GDM1 (cell line): ENCODE measurements at regions not wholly inside any gene's neighbourhood (a gene's known extent, or its start where the extent isn't known, plus 50 kb on each side); places are given as distances from the start of the nearest gene placed in this dataset.

Experiments used
- DNase-seq: peaks from one replicate; lab custom pipeline; 2025; lab: John Stamatoyannopoulos, UW

- no peak for DNase-seq
These were observed 253.9 kb upstream of the MAN1A1 start for GRCh38 chr6:119603501-119603900.

GRCh38 chr6:119602215-119603178 is 252.9 kb upstream of the MAN1A1 start:
- no peak for DNase-seq

- DNase-seq = no peak
These were observed 249.3 kb upstream of the MAN1A1 start for GRCh38 chr6:119598883-119599282.

- DNase-seq = no peak
These were observed 245.3 kb upstream of the MAN1A1 start for GRCh38 chr6:119594907-119595306.

DNA sequence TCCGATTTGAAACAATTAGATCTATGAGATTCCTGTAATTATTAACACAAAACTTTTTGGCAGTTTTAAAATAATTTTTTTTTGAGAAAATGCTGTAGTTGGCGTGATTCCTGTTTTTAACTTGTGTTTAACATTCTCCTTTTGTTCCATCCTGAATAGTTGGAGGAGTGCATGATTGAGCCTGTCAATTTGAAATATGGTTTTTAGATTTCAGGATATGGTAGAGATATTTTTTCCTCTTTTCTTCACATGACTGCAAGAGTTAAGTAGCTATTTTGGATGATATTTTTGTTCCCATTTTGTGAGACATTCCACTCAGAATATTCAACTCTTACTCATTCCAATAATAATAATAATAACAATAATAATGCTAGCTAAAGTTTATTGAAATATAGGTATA is 241.7 kb upstream of the MAN1A1 start:
- no peak for DNase-seq

DNA sequence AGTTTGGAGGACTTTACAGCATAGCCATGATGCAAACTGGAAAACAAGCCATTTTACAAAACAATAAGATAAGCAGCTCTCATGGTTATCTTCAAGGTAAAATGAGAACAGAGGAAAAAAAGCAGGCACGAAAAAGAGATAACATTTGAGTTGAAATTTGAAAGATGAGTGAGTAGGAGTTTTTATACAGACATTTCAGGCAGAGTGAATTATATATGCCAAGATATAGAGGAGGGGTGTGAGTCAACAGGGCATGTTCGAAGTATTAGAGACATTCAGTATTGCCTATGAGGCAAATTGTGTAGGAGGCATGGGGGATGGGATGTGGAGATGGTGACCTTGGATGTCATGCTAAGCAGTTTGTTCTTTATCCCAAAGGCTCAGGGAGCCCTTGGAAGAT is 240.5 kb upstream of the MAN1A1 start:
- DNase-seq = no peak

DNA sequence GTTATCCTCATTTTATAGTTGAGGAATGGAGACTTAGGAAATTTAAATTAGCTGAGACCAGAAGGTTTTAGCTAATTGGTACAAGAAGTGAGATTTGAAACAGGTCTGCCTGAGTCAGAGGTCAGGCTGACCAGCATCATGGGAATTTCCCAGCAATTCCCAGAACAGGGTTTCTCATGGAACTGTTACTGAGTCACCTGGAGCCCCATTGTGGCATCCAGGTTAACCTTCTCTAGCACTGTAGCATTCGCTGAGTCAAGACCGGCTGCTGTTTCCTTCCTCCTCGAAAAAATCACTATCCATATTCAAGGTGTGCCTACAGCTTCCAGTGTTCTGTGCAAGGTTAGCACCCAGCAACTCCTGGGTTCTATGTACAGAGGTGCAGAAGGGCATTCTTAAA is 238.0 kb upstream of the MAN1A1 start:
- no peak for DNase-seq

DNA sequence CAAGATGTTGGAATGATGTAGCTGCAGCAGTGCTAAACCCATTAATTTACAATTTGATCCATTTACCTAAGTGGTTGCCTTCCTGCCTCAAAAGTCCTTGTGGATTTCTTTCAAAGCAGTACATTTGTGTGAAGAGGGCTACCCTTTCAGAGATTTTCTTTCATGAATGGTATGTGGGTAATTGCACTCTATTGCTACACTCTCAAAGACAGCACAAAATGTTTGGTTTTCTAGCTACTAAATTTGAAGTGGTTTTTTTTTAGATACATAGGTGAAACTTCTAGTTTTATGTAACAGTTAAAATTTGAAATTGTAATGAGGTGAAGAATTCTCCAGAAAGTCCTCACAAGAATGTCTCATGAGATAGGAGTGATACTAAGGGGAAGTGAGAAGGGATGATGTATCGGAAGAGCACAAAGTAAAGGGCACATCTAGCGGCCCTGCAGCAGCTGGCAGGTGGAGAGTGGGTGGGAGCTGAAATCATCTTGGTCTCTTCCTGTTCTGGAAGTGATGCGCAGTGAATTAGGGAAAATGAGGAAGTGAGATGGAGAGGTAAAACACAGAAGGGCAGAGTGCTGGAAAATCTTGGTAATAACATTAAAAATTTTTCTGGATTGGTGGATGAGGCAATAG is 236.8 kb upstream of the MAN1A1 start:
- DNase-seq = no peak

DNA sequence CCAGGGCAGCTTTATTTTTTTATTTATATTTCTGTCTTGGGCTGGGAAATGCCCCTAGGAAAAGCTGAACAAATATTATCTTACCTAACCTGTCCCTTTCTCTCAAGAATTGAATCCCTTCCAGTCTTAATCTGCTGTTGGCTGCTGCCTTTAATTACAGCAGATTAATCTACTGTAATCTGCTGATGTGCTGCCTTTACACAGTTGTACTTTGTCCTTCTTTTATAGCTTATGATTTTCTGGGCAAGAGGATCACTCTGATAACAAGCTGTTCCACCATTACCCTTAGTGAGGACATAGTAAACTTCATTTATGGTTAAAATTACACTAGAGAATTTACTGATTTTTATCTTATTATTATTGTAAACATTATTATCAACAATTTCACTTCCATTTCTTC is 234.5 kb upstream of the MAN1A1 start:
- no peak for DNase-seq

DNA sequence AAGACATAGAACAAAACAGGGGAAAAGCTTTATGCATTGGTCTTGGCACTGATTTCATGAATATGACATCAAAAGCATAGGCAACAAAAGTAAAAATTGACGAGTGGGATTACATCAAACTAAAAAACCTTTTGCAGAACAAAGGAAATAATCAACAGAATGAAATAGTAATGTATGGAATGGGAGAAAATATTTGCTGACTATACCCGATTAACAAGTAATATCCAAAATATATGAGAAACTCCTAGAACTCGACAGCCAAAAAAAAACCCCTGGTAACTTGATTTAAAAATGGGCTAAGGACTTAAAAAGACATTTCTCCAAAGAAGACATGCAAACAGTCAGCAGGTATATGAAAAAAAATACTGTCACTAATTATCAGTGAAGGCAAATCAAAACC is 231.7 kb upstream of the MAN1A1 start:
- no peak for DNase-seq

- DNase-seq = no peak
These were observed 226.2 kb upstream of the MAN1A1 start for GRCh38 chr6:119575721-119576120.

DNA sequence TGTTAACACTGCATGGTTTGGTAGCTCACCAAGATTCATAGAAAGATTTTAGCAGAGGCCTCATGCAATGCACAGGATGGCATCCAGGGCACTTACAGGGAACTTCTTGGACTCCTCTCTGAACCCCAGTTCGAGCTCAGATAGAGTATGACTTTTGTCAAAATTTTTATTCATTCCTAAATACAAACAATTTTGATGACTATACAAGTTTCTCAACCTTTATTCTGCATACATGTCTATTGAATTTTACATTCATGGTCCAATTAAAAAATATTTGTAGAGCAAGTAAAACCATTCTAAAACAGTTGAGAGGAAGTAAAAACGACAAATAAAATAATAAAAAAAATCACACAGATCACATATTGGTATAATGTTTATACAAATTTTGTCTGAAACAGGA is 219.0 kb upstream of the MAN1A1 start:
- no peak for DNase-seq

- DNase-seq = no peak
These were observed 217.1 kb upstream of the MAN1A1 start for GRCh38 chr6:119566546-119567260.

GRCh38 chr6:119565893-119566292 is 216.3 kb upstream of the MAN1A1 start:
- DNase-seq = no peak

DNA sequence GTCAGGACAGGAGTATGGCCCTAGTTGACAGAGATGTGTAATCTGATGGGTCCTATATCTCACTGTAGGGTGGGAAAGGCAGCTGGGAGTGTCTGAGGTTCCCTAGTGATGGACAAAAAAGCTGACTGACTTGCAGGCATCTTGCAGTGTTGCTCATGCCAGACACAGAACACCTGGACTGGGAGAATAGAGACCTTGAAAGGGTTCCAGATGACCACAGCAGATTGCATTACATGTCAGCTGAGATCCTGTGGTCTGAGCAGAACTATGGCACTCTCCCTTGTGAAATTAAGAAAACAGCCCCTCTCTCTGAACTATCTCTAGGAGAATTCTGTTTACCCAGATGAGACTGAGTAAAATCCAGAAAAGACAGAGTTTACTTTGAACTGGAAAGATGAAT is 212.6 kb upstream of the MAN1A1 start:
- no peak for DNase-seq

- no peak for DNase-seq
These were observed 210.0 kb upstream of the MAN1A1 start for GRCh38 chr6:119559586-119559985.

DNA sequence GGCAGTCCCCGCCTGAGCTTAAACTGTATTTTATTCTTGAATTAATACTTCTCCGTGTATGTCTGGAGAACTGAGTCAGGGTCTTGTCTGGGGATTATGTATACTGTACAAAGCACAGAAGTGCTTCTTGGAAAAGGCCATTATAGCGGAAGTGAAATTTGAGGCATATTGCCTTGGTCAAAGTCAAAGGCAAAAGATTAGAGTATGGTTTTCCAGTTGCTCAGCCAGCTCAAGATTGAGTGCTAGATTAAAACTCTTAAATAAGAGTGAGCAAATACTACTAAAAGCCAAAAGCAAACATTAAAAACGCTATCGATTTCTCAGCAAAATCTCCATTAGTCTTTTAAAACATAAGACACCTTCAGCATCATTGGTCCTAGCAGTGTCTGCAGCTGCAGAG is 207.7 kb upstream of the MAN1A1 start:
- DNase-seq = no peak

DNA sequence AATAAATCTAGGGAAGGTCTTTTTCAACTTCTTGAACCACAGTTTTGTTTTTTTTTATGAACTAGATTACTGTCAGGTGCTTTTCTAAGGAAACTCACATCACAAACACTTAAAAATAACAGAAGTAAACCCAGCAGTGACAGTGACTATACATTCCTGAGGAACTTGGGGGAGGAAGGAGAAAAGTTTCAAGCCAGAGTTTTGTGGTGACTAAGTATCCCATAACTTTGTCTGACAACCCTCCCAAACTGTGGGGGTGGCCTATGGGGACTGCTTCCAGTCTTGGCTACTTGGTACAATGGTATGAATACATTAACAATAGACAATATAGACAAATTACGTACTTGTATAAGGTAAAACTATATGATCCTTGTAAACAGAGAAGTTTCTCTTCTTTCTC is 202.5 kb upstream of the MAN1A1 start:
- DNase-seq = no peak

GRCh38 chr6:119547024-119547423 is 197.5 kb upstream of the MAN1A1 start:
- no peak for DNase-seq

GRCh38 chr6:119545245-119545644 is 195.7 kb upstream of the MAN1A1 start:
- no peak for DNase-seq

DNA sequence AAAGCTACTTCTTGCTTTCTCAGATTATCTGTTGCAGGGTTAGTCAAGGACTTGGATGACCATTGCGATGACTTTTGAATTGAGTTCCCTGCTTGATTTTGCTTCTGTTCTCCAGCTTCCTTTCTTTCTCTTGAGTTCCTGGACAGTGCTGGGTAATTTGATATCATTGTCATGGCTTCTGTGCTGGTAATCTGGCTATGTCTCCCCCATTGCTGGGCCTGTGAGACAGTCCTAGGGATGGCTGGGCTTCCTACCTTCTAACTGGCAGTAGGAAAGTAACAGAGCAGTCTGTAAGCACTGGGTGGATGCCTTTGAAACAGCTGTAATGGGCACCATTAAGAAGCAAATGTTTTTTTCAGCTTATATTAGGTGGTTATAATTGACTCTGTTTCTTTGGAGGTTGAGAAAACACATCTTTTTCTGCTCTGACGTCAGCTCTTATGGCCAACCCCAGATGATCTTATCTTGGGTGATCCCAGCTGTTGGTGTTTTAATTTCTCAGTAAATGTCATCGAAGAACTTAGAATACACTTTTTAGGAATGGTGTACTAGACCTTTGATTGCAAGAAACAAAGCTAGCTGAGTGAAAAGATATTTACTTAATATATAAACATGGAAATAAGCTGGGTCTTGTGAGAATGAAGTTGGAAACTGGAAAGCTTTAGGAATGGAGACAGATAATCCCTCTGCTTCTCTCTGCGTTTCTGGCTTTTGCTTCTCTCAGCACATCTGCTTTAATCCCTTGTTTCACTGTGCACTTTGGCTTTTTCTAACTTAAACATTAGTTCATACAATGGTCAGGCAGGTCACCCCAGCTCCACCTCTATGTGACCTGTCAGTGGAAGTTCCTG is 195.0 kb upstream of the MAN1A1 start:
- DNase-seq = no peak

- no peak for DNase-seq
These were observed 193.8 kb upstream of the MAN1A1 start for GRCh38 chr6:119543332-119543731.
